ENCODE measurements at regions not wholly inside any gene's neighbourhood (a gene's known extent, or its start where the extent isn't known, plus 50 kb on each side); places are given as distances from the start of the nearest gene placed in this dataset.

DNA sequence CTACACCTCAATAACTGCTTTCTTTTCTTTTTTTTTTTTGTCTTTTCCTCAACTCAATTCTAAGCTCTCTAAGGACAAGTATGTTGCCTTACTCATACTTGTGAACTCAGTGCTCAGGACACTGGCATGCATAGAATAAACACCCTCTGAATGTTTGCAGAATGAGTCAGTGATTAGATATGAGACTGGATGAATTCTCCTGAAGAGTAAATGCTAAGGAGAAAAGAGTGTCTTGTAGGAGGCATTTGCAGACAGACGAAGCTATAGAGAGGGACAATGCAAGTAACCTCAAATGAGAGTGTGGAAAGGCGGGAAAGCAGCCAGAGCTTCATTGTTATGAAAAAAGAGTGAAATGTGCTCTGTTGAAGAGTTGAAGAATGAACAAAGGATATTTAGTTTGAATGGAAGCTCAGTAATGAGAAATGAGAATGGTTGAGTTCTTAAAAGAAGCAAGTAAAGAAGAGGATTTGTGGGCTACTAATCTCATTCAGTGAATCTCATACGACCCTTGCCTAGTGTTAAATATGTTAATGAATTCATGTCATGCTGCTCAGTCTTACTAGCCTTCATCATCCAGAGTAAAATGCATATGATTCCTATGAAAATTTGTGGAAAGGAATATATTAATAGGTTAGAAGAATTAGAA is 166.1 kb upstream of the DPYD start:
- DNase-seq (ENCODE audit: extremely low read depth, low read depth), result peak; percentile 64

DNA sequence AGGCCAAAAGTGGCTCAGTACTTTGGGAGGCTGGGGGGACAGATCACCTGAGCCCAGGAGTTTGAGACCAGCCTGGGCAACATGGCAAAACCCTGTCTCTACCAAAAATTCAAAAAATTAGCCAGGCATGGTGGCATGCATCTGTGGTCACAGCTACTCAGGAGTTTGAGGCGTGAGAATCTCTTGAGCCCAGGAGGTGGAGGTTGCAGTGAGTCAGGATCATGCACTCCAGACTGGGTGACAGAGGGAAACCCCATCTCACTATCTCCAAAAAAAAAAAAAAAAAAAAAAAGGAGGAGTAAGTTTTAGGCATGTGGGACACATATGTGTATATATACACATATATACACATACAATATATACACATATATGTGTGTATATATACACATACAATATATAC is 165.3 kb upstream of the DPYD start:
- no peak for DNase-seq (ENCODE audit: extremely low read depth, low read depth)

DNA sequence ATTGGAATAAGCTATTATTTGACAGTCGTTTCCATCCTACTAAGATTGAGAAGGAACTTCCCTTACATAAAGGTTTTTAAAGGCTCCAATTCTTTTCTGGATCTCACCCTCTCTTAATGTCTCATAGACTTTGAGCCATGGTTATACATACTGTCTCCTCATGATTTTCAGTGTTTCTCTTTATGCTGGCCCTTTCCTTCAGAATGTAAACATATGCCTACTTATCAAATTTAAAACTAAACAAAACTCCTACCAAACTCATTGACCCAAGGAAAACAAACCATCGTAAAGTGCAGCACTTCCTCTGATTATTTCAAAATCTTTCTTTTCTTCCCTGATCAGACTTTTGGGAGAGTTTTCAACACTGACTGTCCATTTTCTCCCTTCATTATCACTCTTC is 163.4 kb upstream of the DPYD start:
- DNase-seq (ENCODE audit: extremely low read depth, low read depth), result no peak

DNA sequence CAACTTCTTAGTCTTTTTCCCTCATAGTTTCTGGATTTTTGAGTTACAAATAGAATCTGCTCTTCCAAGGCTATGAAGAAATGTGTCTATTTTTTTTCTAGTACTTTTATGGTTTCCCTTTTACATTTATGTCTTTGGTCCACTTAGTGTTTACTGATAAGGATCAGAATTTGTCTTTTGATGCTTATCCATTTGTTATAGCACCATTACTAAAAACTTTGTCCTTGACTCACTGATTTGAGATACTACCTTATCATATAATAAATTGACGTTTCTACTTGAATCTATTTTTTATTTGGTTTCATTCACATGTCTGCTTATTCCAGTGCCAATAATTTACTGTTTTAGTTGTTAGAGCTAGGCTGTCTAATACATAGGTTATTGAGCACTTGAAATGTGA is 161.1 kb upstream of the DPYD start:
- no peak for DNase-seq (ENCODE audit: extremely low read depth, low read depth)

DNA sequence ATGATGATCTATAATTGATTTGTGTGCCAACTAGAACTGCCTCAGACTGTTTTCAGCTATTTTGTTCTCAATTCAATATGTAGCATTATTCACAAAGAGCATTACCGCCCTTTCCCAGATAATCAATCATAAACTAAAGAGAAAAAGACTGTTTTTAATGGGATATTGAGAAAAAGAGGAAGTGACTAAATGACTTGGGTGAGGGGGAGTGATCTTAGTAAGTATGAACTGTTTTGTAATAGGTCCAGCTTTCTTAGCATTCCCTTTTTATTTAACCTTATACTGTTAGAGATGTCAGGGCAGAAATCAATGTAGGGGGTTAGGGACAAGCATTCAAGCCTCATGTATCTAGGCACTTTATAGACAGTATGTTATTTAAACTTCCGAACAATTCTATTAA is 157.8 kb upstream of the DPYD start:
- no peak for DNase-seq (ENCODE audit: extremely low read depth, low read depth)

DNA sequence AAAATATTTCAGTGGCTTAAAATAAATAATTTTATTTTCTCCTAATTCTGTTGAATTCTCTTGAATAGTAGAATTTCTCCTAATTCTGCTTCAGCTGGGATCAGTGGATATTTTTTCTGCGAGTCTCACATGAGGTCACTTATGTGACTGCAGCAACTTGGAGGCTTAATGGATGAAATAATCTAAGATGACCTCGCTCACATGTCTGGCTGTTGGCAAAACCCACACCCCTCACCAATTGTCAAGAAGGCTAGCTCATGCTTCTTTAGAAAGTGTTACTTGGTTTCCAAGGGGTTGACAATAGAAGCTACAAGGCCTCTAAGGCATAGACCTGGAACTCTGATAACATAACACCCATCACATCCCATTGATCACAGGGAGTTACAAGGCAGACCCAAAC is 156.9 kb upstream of the DPYD start:
- no peak for DNase-seq (ENCODE audit: extremely low read depth, low read depth)

DNA sequence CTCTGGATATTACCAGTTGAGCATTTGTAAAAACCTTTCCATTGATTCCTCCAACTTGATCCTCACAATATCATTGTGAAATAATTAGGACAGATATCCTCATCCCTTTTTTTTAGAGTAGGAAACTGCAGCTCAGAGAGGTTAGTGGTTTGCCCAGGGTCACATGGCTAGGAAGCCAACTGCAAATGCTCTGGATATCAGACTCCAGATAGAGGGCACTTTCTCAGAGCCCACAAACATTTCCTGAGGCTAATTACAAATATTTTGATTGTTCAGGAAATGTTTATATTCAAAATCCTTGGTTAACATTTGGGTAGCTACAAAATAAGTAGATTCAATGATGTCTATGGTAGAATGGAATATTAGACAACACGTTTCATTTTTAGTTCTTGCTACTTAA is 154.8 kb upstream of the DPYD start:
- DNase-seq (ENCODE audit: extremely low read depth, low read depth), result no peak

DNA sequence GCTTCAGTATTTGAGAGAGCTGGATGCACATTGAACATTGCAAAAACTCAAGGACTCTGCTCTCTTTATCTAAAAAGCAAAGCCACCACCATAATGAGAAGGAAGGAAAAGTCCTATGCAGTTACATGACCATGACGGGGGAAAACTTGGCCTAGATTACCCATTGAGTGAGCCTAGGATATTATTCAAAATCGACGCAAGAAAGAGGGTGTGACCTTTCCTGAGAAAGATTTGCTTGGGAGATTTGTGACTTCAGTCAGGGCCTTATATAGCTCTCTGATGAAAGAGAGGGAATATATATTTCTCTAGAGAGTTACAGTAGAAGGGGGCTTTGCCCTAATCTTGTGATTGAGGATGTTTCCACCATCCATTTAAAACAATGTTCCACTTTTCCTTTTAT is 153.0 kb upstream of the DPYD start:
- DNase-seq (ENCODE audit: extremely low read depth, low read depth), result no peak

DNA sequence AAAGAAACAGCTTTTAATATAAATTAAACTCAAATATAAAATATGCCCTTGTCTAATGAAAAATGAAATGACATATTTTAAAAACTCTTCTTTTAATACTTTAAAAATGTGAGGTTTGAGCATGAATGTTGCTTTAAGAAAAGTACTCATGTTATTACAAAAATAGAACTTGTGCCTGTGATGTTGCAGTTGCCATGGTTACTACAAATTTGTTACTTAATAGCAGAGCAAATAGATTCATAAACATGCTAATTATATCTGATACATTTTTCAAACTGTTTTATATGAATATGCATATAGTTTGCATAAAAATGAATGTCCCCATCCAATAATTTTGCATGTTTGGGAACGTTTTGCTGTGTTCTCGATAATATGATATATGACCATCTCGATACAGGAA is 152.3 kb upstream of the DPYD start:
- no peak for DNase-seq (ENCODE audit: extremely low read depth, low read depth)

DNA sequence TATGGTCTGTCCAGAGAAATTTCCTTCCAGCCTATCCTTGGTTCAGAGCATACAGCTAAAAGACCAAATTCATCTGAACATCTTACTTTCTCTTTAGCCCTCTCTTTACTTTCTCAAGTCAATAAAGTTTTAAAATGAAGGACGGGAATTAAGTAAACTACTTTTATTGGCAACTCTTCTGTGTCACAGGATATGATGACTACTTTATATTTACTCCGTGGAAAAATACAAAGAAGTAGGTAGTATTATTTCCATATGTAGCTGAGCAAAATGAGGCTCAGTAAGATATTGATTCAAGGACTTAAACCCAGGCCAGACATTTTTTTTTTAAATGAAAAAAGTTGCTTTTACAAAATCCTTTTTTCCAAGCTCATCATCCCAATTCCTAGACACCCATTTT is 151.2 kb upstream of the DPYD start:
- no peak for DNase-seq (ENCODE audit: extremely low read depth, low read depth)

DNA sequence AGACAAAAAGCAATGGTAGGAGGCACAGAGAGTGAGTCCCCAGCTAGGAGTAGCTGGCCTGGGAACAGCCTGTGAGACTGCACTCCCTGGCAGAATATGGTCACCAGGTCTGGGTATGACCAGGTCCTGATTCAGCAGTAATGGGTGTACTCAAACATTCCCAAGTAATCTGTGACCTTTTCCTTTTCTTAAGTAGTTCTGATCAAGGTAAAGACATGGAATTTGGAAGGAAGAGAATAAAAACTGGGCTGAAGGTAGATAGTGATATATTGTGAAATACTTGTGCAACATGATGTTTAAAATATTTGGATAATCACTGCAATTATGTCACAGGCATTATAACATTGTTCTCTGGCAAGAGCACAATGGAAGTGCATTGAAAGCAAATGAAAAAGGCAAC is 147.2 kb upstream of the DPYD start:
- DNase-seq (ENCODE audit: extremely low read depth, low read depth), result no peak

DNA sequence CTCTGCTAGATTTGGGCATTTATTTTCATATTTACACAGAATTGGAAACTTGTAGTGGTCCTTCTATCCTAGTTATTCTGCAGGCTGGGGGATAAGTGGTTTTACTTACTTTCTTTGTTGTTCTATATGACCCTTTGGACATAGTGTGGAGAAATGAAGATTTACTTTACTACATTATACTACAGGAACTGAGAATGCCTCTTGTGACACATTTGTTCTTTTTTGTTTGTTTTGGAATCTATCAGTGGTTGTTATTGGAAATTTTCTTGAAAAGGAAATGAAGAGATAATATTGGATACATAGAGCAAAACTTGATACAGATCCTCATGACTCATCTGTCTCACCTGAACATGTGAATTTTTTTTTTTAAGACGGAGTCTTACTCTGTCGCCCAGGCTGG is 146.1 kb upstream of the DPYD start:
- no peak for DNase-seq (ENCODE audit: extremely low read depth, low read depth)

DNA sequence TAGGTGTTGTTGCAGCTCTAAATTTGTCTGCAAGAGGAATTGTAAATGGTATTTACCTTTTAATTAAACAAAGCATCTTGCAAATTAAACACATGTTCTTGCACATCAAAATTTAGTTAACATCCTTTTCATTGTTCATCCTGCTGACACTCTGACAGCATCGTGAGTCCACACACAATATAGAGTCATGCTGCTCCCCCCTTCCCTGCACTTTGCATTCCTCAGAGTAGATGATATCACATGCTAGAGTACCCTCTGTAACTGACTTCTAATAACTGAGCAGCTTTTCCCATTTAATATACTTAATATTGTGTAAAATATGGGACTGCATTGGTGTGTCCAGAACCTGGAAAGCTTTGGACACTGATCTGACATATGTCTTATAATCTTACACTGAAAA is 138.8 kb upstream of the DPYD start:
- no peak for DNase-seq (ENCODE audit: extremely low read depth, low read depth)

DNA sequence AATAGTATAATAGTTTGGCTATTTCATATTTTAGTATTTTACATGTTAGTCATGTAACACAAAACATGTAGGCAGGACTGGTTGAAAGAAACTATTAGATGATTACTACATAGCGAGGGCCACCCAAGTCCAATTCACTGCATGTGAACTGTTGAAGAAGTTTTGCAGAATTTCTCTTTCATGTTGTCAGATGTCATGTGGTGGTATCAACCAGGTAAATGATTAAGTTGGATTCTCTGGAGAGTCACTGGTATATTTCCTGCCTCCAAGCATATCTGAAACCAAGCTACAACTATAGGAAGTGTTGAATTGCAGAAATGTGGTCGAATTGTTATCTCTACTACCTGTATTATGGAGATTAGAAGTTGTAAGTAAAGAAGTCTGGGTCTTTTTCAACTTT is 137.8 kb upstream of the DPYD start:
- DNase-seq (ENCODE audit: extremely low read depth, low read depth), result no peak

DNA sequence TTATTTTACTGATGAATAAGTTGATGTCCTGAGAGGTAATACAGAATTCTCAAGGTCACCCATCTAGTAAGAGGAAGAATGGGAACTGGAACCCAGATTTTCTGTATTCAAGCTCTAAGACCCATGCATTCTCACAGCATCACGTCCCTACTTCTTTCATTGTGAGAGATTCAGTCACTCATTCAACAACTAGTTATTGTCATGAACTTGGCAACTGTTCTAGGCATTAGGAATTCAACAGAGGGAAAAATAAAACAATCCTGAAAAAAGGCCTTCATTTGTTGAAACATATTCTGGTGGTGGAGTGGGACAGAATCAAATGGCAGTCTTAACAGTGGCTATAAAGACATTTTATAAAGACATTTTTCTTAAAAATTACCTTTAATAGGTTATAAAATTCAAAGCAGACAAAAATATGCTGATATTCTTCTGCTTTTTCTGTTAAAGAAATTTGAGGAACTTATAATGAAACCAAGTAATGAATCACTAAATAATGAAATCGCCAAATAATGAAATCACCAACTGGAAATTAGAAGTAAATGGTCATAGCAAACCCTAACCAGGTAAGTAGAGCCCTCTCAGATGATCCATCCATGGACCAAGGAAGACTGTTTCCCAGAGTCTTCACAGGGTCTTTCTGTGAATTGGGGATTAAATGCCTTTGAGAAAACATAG is 136.5 kb upstream of the DPYD start:
- DNase-seq (ENCODE audit: extremely low read depth, low read depth), result no peak

DNA sequence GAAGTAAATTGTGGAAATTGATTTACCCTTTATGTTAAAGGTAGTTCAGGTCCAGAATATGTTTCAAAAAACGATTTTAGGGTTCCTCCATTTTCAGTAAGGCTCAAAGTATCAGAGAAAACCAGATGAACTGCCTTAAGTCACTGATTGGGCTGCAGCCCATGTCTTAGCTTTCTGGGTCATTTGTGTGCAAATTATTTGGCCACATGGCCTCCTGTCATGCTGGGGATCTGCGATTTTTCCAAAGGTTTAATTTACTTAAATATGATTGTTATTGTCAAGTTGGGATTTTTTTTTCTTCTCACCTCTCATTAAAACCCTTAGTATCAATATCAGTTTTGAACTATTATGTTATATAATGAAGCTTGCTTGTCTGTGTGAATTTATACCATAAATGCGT is 135.9 kb upstream of the DPYD start:
- no peak for DNase-seq (ENCODE audit: extremely low read depth, low read depth)

DNA sequence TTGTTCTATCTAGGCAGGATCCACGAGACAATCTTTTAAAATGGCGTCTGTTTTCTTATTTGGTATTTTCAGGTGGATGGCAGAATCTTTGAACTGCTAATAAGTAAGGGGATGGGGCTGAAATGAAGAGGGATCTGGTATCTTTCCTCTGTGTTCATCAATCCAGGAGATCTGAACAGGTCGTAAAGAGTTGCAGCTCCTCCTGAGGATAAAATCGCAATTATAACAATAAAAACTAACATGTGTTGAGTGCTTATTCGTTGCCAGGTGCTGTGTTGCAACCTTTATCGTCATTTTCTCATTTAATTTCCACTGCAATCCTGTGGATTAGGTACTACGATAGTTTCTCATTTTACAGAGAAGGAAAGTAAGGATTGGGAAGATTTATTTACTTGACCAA is 134.6 kb upstream of the DPYD start:
- no peak for DNase-seq (ENCODE audit: extremely low read depth, low read depth)

DNA sequence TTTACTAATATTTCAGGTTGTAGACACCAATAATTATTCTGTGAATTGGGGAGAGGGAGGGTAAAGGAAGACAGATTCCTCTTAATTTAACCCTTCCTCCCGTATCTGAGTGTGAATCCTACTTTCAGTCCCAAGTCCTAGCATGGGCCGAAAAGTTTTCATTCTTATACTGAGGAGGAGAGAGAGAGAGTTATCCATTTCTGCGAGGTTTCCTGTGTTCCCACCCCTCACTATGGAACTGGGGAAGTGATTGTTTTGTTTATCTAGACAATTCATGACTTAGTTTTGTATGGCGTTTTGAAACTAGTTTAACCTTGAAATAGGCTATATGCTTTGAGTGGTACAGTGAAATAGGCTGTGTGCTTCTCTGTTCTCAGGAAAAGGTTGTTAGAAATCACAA is 134.0 kb upstream of the DPYD start:
- no peak for DNase-seq (ENCODE audit: extremely low read depth, low read depth)

DNA sequence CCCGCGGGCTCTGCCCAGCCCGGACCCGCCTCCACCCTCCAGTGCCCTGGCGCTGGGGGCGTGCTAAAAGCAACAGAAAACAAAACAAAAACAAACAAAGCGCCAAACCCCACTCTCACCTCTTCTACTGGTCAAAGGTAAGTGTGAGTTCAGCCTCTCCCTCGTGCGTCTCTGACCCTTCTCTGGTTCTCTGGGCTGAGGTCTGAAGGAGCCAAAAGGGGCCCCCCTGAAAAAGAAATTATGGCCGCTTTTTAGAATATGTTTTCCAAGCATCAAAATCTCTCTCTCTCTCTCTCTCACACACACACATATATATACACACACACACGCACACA is 133.5 kb upstream of the DPYD start:
- DNase-seq (ENCODE audit: extremely low read depth, low read depth), result no peak

DNA sequence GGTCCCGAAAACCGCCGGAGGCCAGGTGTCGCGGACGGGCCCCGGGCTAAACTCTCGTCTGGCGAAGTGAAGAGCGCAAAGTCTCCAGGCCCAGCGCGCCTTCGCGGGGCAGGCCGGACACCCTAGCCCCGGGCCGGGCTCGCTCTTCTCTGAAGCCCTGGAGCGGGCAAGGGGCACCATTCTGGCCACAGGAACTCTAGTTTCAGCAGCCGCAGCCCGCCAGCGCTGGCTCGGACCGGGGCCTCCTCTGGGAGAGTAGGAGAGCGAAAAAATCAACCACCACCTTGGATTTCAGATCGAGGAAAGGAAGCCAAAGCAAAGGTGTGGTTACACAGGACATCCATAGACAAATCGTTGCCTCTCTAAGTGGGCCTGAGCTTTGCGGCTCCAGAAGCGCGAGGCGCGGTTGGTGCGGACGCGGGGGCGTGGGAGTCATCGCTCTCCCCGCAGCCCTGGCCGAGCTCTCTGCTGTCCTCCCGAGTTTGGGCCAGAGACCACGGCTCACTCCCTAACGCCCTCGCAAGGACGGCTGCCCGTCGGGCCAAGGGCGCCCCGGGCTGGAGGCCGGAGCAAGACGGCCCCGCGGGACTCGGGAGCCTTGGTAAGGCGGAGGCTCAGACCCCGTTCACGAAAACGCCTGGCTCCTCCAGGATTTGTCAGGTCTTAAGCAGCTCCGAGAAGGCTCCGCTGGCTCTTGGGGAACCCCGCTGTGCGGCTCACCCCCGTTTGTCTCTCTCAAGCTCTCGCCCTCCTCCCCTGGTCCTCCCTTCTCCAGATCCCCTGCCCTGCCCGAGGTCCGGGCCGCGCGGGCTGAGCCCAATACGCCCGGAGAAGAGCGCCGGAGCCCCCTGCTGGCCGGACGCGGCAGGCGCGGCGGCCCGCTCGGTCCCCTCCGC is 132.9 kb upstream of the DPYD start:
- peak; percentile 36 for DNase-seq (ENCODE audit: extremely low read depth, low read depth)

DNA sequence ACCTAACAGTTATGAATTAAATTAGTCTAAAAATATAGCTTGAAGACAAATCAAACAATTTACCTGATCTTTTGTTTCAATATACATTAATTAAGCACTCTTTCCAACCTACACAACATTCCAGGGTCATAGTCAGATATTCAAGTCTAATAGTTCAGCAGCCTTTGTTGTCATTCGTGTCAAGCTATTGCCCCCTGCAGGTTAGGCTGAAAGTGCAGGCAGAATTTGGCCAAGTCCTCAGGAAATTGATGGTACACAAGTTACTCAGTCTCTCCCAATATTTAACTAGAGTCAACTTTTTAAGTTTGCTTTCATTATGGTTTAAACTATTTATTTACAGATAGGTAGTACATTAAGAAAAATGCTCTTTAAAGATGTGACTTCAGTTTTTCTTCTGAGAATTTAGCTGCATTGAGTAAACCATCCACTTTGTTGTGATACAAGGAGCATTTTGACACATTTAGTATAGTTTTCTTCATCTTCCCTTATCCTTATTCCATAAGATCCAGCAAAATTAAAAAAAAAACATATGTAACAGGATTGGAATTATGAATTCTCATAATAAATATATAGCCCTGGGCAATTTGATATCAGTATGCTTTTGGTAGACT is 130.3 kb upstream of the DPYD start:
- peak; percentile 64 for DNase-seq (ENCODE audit: extremely low read depth, low read depth)
